Ovary (tissue), 7 donors: ENCODE measurements at regions not wholly inside any gene's neighbourhood (a gene's known extent, or its start where the extent isn't known, plus 50 kb on each side); places are given as distances from the start of the nearest gene placed in this dataset.

Experiments used
- DNase-seq, 5 donors: peaks; one replicate each; pipeline ENCODE4 v3.0.0-alpha.2; 2019 to 2020
- H3K27ac ChIP-seq, 2 donors: fragments of 200-600 bp; one replicate each; pipeline versions ENCODE4 v1.5.1 to v1.8.0; 2019 to 2022
- H3K27me3 ChIP-seq: fragments of 200-600 bp; one replicate; pipeline ENCODE4 v1.8.0; 2022
- H3K36me3 ChIP-seq: fragments of 200-600 bp; sonication (generic); one replicate; pipeline ENCODE4 v1.5.1; 2019
- H3K4me1 ChIP-seq: one replicate; pipeline ENCODE4 v1.8.1; 2013; ENCODE audit warnings: mild to moderate bottlenecking, moderate library complexity; ENCODE audit not compliant: insufficient read depth
- H3K4me3 ChIP-seq: fragments of 200-600 bp; sonication (generic); one replicate; pipeline ENCODE4 v1.5.1; 2017
- H3K9me3 ChIP-seq, 2 donors: fragments of 200-600 bp in 1 of 2; sonication (generic) in 1 of 2; one replicate each; pipeline versions ENCODE4 v1.5.1 to v1.8.1; 2013 to 2019; ENCODE audit warnings: mild to moderate bottlenecking in 1 of 2, moderate library complexity in 1 of 2
- EP300 ChIP-seq: sonication (generic); formaldehyde crosslinking; IDR thresholded peaks from one replicate; pipeline ENCODE4 v1.6.1; 2017; ENCODE audit warnings: antibody characterized with exemption
- POLR2A ChIP-seq: fragments of 450-650 bp; IDR thresholded peaks from one replicate; pipeline ENCODE4 v1.6.1; 2017; ENCODE audit warnings: antibody characterized with exemption, mild to moderate bottlenecking, moderate library complexity
- WGBS, 3 donors: extraction: QIAGEN DNeasy Blood & Tissue Kit in 1 of 3; methylation state at CpG; one replicate each; pipeline versions ENCODE4 v1.1.5 to v1.1.7; 2013 to 2017; 5-methylcytosine and 5-hydroxymethylcytosine counted together
- intact Hi-C, 4 donors: fragments of 100-400 bp; cut with DNase I; formaldehyde crosslinking; loops; one replicate each; pipeline versions ENCODE4 v1.11.0 to v1.15.1; 2022 to 2023
- TF ChIP-seq, protein P1 (sequence below), 3 donors: fragments of 450-650 bp in 2 of 3; fragments of 200-600 bp in 1 of 3; IDR thresholded peaks; one replicate each; pipeline versions ENCODE4 v1.5.1 to v1.8.0; 2016 to 2022; ENCODE audit warnings: antibody characterized with exemption in 3 of 3, mild to moderate bottlenecking in 1 of 3
- donor health status: DM: no; HTN: no; CAD: no; lungs with moderate emphysema.
- donor health status: DM: no; HTN: no; CAD: no.
- donor health status: Bipolar disorder and iron deficiency.
- donor health status: DM: no; HTN: no; CAD: no.
- donor health status: DM: yes; HTN: yes; CAD: no.

DNA sequence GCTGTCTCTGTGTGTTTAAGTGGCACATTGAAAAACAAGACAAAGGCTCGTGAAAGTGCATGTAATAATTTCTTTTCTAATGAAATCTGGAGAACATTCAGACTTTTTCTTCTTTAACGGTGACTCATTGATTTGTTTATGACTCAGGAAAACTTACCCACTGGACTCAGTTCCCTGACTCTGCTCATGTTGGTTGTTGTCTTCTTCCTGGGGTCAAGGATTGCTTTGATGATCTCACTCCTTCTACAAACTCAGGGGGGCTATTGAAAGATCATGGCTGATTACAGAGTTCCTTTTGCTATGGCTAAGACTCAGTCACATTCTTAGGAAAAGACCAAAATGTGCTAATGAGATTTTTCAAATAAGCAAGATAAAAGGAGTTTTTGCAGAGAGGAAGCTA is 141.1 kb upstream of the DAP start:
- Histone ChIP-seq H3K36me3 (no peaks in the 10 kb centered on the region), H3K4me1 (no peaks in the 10 kb centered on the region), H3K4me3 (no peak overlapping the region), H3K9me3 (no peaks in the 10 kb centered on the region), H3K27ac (no peak overlapping the region), H3K27me3 (peaks cover 2% of the 10 kb centered on the region)
- no peak for TF ChIP-seq EP300
- no peak for TF ChIP-seq POLR2A
- TF ChIP-seq, protein P1, sequence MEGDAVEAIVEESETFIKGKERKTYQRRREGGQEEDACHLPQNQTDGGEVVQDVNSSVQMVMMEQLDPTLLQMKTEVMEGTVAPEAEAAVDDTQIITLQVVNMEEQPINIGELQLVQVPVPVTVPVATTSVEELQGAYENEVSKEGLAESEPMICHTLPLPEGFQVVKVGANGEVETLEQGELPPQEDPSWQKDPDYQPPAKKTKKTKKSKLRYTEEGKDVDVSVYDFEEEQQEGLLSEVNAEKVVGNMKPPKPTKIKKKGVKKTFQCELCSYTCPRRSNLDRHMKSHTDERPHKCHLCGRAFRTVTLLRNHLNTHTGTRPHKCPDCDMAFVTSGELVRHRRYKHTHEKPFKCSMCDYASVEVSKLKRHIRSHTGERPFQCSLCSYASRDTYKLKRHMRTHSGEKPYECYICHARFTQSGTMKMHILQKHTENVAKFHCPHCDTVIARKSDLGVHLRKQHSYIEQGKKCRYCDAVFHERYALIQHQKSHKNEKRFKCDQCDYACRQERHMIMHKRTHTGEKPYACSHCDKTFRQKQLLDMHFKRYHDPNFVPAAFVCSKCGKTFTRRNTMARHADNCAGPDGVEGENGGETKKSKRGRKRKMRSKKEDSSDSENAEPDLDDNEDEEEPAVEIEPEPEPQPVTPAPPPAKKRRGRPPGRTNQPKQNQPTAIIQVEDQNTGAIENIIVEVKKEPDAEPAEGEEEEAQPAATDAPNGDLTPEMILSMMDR (IDR thresholded peaks at IDR 0.05) = no peak
- WGBS, 3 donors = 17 to 21% (median 18%) methylated on average over 2 of the region's 2 CpGs
- DNase-seq = no peak
- intact Hi-C loops = no loop called here

DNA sequence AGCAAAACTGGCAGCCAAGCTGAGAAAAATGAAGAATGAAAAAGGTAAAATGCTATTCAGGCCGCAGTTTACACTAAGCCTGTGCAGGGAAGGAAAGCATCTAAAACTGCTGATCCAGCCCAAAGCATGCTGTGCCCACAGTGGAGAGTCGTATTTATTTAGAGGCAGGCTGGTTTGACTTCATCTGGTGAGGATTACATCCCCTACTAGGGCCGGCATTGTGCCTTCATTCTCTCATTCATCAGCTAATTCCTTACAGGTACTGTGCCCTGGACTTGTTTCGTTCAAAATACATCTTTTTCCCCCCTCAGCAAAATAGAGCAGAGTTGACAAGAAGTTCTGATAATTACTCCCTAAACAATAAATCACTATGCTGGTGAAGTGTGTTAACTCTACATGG is 137.5 kb upstream of the DAP start:
- no peak for DNase-seq
- H3K27ac ChIP-seq = no peak overlapping the region
- intact Hi-C loops = no loop called here
- 66 to 71% (median 70%) methylated on average over 4 of the region's 4 CpGs for WGBS, 3 donors
- H3K36me3 ChIP-seq = no peaks in the 10 kb centered on the region
- H3K4me3 ChIP-seq = no peak overlapping the region
- peaks cover 3% of the 10 kb centered on the region for H3K4me1 ChIP-seq
- H3K27me3 ChIP-seq = no peaks in the 10 kb centered on the region
- TF ChIP-seq POLR2A (no peak), EP300 (no peak)
- TF ChIP-seq, protein P1 (IDR thresholded peaks at IDR 0.05) = no peak
- no peaks in the 10 kb centered on the region for H3K9me3 ChIP-seq

DNA sequence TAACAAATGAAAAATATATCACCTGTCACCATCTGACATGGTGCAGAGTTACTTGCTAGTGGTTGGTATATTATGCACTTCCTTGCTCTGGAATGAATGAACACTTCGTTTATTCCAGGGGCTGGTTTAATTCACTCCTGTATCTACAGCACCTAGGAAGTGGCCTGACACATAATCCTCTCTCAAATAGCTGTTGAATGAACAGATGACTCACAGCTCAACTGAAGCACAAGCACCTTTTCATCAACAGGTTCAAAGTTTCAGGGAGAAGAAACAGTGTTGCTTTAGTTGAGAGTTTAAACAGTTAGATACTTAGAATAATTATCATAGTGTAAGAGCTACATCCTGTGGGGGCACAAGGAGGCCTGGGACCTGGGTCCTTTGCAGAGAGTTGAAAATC is 135.0 kb upstream of the DAP start:
- WGBS, 3 donors = 80 to 83% (median 81%) methylated on average over 1 of the region's 1 CpG
- Histone ChIP-seq H3K9me3 (no peaks in the 10 kb centered on the region), H3K4me1 (peaks cover 3% of the 10 kb centered on the region), H3K27ac (no peak overlapping the region), H3K4me3 (no peak overlapping the region), H3K27me3 (no peaks in the 10 kb centered on the region), H3K36me3 (no peaks in the 10 kb centered on the region)
- no peak for TF ChIP-seq POLR2A
- TF ChIP-seq, protein P1 (IDR thresholded peaks at IDR 0.05) = no peak
- TF ChIP-seq EP300 = no peak
- no peak for DNase-seq
- intact Hi-C loops = no loop called here

- TF ChIP-seq EP300 = no peak
- Histone ChIP-seq H3K36me3 (no peaks in the 10 kb centered on the region), H3K27me3 (no peaks in the 10 kb centered on the region), H3K27ac (no peak overlapping the region), H3K4me1 (peaks cover 3% of the 10 kb centered on the region), H3K4me3 (no peak overlapping the region), H3K9me3 (no peaks in the 10 kb centered on the region)
- intact Hi-C loops = no loop called here
- WGBS, 3 donors = 65 to 67% (median 66%) methylated on average over 9 of the region's 9 CpGs
- DNase-seq = no peak
Observed at GRCh38 chr5:10894445-10895054, 133.5 kb upstream of the DAP start.

DNA sequence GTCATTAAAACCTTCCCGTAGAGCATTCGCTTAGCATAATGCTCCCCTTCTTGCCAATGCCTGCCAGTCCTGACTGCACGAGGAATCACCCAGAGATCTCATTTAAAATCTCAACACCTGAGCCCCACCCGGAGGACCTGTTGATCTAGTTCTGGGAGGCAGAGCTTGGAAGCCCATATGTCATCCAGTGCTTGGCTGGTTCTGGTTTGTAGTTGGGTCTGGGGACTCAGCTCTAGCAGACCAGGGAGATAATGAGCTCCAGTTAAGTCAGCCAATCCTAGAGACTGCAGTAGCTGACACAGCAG is 131.8 kb upstream of the DAP start:
- Histone ChIP-seq H3K27ac (no peak overlapping the region), H3K36me3 (no peaks in the 10 kb centered on the region), H3K9me3 (no peaks in the 10 kb centered on the region), H3K4me3 (no peak overlapping the region), H3K4me1 (peaks cover 3% of the 10 kb centered on the region), H3K27me3 (no peaks in the 10 kb centered on the region)
- no peak for TF ChIP-seq EP300
- TF ChIP-seq, protein P1 (IDR thresholded peaks at IDR 0.05) = no peak
- no peak for TF ChIP-seq POLR2A
- WGBS, 3 donors = 92 to 96% (median 95%) methylated on average over 4 of the region's 4 CpGs
- no peak for DNase-seq
- intact Hi-C loops = no loop called here
